NCI-H526 (cell line): ENCODE measurements at regions not wholly inside any gene's neighbourhood (a gene's known extent, or its start where the extent isn't known, plus 50 kb on each side); places are given as distances from the start of the nearest gene placed in this dataset.
A peak's percentile ranks its signal among the peaks of the same experiment; 100 is the strongest.

Source experiments
- DNase-seq, 2 experiments: peaks; one replicate each; lab custom pipeline; 2025; lab: John Stamatoyannopoulos, UW

DNA sequence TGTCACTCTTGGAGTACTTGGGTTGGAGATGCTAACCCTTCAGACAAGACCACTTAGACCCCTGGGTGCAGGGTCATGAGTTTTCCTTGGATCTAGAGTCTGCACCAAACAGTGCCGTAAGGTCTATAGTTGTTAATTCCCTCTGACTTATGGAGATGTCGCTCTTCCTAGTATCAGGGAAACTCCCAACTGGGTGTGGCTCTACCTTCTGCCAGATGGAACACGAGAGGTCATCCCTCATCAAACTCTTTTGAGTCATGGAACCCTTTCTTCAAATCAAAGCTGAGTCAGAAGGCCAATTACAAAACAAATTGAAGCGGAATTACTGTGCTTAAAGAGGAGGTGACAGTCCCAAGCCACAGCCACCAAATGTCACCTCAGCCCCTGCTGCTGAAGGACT is 514.9 kb upstream of the PROK2 start:
- DNase-seq: no peak

DNA sequence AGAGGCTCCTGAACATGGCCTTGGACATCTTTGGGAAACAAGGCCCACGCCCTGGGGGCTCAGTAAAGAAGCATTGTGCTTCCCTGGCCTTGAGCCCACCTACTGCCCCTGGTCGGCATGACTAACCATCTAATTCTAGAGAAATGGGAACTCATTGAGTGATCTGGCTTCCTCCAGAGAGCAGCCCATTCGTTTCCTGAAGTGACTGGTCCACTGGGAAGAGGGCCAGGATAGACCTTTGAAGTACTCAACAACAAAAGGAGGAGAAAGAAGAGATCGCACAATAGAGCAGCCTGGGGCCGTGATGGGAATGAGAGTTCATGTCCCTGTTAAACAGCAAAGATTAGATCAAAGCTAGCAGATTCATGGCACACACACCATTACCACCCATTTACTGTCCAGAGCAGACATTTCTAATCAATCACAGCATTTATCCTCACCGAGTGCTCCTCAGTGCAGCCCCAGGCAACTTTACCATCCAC is 514.4 kb upstream of the PROK2 start:
- DNase-seq: no peak

- peak in 1 of 2 experiments; percentile 6 for DNase-seq
Measured at GRCh38 chr3:72298201-72299152, 513.5 kb upstream of the PROK2 start.

DNA sequence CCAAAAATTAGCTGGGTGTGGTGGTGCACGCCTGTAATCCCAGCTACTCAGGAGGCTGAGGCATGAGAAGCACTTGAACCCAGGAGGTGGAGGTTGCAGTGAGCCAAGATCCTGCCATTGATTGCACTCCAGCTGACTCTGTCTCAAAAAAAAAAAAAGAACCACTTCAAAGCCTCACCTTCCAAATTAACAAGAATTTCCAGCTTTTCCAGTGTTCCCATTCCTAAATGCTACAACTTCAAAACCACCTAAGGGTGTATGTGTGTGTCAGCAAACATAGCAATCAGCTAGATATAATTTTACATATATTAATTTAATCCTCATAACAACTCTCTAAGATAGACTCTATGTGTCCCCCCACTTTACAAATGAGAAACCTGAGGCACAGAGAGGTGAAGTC is 512.5 kb upstream of the PROK2 start:
- no peak for DNase-seq

GRCh38 chr3:72296477-72297111 is 511.6 kb upstream of the PROK2 start:
- no peak for DNase-seq

DNA sequence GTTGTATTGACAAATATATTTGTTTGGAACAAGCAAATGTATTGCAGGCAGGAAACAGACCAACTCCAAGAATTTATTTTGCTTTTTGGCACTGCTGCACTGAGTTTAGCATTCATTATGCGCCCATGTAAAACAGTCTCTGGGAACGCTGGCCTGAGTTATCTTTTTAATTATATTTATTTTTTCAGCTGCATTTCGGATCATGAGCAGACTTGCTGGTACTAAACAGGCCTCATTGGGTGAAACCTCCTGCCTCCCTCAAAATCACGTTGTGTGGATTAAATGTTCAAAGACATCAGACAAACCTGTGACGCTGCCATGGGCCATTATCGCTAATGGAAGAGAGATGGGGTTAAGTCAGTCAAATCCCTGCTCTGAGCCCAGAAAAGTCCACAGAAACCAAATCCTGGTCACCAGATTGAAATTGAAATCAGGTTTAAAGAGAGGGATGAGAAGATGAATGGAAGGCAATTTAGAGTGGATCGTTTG is 511.1 kb upstream of the PROK2 start:
- DNase-seq: no peak

GRCh38 chr3:72295276-72295961 is 510.5 kb upstream of the PROK2 start:
- no peak for DNase-seq

- DNase-seq: no peak
Measured at GRCh38 chr3:72290859-72291638, 506.1 kb upstream of the PROK2 start.

GRCh38 chr3:72289692-72290071 is 504.7 kb upstream of the PROK2 start:
- no peak for DNase-seq

DNA sequence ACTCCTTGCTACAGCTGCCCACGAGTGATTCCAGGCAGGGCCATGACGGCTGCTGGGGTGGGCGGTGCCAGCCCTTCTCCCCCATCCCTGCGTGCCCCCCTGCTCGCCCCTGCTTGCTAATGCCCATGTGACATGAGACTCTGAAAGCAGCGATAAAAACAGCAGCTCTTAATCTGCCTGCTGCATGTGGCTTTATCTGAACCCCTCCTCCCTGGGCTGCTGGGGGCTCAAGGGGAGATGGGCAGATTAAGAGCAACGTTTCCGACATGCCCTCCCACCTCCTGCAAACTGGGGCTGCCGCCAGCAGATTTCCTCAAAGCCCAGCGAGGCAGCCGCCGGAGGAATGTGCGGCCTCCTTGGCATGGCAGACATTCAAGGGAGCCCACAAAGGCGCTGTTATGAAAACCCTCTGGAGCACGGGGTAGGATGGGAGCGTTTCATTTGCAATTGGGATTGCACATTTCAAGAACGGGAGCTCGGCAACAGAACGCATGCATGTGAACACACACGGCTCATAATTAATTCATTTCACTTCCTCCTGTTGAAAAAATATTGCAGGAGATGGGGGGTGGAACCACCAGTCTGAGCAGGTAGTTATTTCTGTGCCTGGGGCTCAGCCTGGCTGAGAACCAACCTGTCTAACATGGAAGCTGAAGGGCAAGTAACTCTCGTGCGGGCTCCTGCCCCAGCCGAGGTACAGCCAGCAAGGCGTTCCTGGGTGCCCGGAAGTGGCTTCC is 504.2 kb upstream of the PROK2 start:
- DNase-seq: peak; percentile 27 to 42

GRCh38 chr3:72287956-72288355 is 503.0 kb upstream of the PROK2 start:
- no peak for DNase-seq

DNA sequence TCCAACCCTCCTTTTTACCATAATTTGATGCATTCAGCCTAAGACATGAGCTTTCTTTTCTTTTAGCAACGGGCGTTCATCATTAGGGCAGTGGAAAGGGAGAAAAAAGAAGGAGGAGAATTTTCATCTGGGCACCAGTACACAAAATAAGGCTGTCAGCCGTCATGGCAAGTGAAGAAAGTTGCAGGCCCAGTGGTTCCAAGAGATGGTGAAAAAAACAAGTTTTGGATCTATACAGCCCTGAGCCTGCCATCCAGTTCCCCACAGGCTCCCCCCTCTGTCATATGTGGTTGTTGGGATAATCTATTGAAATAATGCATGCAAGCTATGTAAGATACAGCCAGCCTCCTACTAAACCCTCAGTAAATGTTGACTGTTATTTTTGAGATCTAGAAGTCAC is 500.6 kb upstream of the PROK2 start:
- DNase-seq: no peak

- DNase-seq: no peak
Measured at GRCh38 chr3:72284471-72284870, 499.5 kb upstream of the PROK2 start.

GRCh38 chr3:72282918-72283317 is 498.0 kb upstream of the PROK2 start:
- DNase-seq: no peak

DNA sequence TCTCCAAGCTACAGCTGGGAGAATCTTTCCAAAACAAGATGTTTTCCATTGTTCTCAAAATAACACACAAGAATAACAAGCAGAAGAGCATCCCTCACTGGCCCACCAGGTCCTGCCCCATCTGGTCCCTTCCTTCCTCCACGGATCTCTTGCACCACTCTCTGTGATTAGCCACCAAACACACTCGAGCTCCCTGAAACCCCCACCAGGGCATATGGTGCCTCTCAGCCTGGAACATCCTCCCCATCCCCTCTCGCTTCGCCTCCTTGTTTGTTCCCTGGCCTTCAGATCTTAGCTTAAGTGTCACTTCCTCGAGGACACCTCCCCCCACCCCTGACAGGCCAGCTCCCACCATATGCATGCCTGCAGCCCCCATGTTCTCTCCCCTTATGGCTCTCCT is 496.6 kb upstream of the PROK2 start:
- DNase-seq: no peak

DNA sequence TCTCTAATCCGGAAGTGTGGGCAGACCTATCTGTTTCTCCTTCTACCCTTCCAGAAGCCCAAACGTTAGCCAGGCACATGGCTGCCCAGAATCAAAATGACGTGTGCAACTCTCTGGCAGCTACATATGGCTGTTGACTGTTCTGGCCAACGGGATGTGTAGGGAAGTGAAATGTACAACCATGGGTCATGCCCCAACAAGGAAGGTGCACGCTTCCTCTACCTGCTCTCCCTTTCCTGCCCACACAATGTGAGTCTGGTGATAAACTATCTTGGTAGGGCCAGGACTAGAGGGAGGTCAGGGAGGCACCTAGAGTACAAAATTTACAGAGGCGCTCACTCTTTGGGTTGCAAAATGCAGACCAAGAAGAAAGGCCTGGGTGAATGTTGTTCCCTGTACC is 495.9 kb upstream of the PROK2 start:
- DNase-seq: no peak

- DNase-seq: no peak
Measured at GRCh38 chr3:72279631-72280041, 494.7 kb upstream of the PROK2 start.

DNA sequence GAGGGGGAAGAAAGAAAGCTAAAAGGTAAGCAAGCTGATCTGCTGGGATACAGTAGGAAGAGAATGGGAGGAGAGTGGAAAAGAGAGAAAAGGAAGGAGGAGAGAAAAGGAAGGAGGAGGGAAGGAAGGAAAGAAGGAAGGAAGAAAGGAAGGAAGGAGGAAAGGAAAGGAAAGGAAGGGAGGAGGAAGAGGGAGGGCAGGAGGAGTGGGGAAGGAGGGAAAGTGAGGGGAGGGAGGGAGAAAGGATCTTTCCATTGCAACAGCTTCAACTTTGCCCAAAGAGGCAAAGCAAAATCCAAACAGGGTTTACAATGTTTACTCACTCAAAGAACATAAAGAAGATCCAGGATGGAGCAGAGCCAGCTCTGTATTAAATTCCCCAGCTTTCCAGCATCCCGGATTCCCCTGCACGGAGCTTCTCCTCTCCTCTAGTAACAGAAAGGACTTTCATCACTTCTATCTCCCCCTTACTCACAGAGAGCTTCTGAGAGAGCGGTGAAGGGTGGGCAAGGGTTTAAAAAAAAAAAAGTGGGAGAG is 494.2 kb upstream of the PROK2 start:
- DNase-seq: no peak

DNA sequence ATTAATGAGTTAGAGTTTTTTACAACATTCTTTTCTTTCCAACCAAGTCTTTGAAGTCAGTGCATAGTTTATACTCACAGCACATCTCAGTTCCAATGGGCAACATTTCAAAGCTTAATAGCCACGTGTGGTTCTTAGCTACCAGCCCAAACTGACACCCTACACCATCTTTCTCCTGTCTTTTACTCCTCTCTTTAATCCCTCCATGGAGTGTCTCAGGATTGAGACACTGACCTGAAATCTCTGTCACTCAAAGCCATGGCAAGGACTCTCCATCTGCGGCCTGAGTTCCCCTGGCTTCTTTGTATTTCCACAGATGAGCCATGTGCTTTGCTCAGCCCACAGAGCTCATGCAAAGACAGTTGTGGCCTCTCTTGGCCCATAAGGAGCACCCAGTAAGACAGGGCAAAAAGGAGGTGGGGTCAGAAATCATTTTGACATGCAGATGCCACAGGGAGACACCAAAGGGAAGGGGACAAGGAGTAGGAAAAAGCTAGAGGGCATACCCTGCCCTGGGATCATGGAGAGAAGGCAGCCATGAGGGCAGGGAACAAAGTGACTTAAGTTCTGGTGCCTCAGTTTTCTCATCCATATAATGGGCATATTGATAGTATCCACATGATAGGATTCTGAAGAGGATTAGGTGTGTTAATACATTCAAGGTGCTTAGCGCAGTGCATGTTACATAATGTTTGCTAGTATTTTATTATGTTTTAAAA is 493.6 kb upstream of the PROK2 start:
- no peak for DNase-seq

- no peak for DNase-seq
Measured at GRCh38 chr3:72277710-72278109, 492.8 kb upstream of the PROK2 start.
